Right atrium auricular region (tissue), 2 donors: ENCODE measurements at regions not wholly inside any gene's neighbourhood (a gene's known extent, or its start where the extent isn't known, plus 50 kb on each side); places are given as distances from the start of the nearest gene placed in this dataset.
"Not testable (repeated sequence)": the region's sequence is repeated elsewhere in the genome, so short reads cannot be mapped to it uniquely, and the experiment has no call there.

ENCODE experiments used
- DNase-seq: peaks from one replicate; pipeline ENCODE4 v3.0.0-alpha.2; 2019; ENCODE audit warnings: low spot score
- H3K27ac ChIP-seq, 2 donors: fragments of 200-600 bp; sonication (generic); 1 replicate in 1 of 2; 2 replicates in 1 of 2; pipeline ENCODE4 v1.5.1; 2016 to 2019
- H3K27me3 ChIP-seq, 2 donors: fragments of 200-600 bp; sonication (generic); one replicate each; pipeline versions ENCODE4 v1.5.1 to v1.6.0; 2017 to 2019
- H3K36me3 ChIP-seq: fragments of 200-600 bp; sonication (generic); one replicate; pipeline ENCODE4 v1.5.1; 2016
- H3K4me1 ChIP-seq, 2 donors: fragments of 200-600 bp; sonication (generic); one replicate each; pipeline versions ENCODE4 v1.5.1 to v1.6.0; 2017 to 2019
- H3K4me3 ChIP-seq, 2 donors: fragments of 200-600 bp; sonication (generic); 1 replicate in 1 of 2; 2 replicates in 1 of 2; pipeline ENCODE4 v1.5.1; 2017 to 2019; ENCODE audit warnings: mild to moderate bottlenecking in 1 of 2, moderate library complexity in 1 of 2
- H3K9me3 ChIP-seq, 2 donors: fragments of 200-600 bp; sonication (generic); one replicate each; pipeline ENCODE4 v1.5.1; 2019
- CTCF ChIP-seq, 2 donors: fragments of 200-600 bp; sonication (generic); IDR thresholded peaks; one replicate each; pipeline ENCODE4 v1.5.1; 2019; ENCODE audit warnings: antibody characterized with exemption in 2 of 2

GRCh38 chr12:126963825-126964224 lies 1303.1 kb upstream of the TMEM132C start:
- no peak for TF ChIP-seq CTCF (IDR thresholded peaks at IDR 0.05)
- no peak overlapping the region for H3K4me3 ChIP-seq
- no peak for DNase-seq
- H3K36me3 ChIP-seq, result no peaks in the 10 kb centered on the region
- peaks cover 0 to 4% of the 10 kb centered on the region in 2 donors for H3K9me3 ChIP-seq
- H3K27ac ChIP-seq, result no peak overlapping the region
- H3K4me1 ChIP-seq, result no peaks in the 10 kb centered on the region
- H3K27me3 ChIP-seq, result no peaks in the 10 kb centered on the region

GRCh38 chr12:126966498-126966897 lies 1300.5 kb upstream of the TMEM132C start:
- DNase-seq, result no peak
- H3K27me3 ChIP-seq, result no peaks in the 10 kb centered on the region
- no peaks in the 10 kb centered on the region for H3K4me1 ChIP-seq
- no peaks in the 10 kb centered on the region for H3K36me3 ChIP-seq
- TF ChIP-seq CTCF (IDR thresholded peaks at IDR 0.05), result no peak
- H3K27ac ChIP-seq, result no peak overlapping the region
- peaks cover 0 to 4% of the 10 kb centered on the region in 2 donors for H3K9me3 ChIP-seq
- H3K4me3 ChIP-seq, result no peak overlapping the region

- no peak overlapping the region for H3K27ac ChIP-seq
- H3K27me3 ChIP-seq, result no peaks in the 10 kb centered on the region
- no peaks in the 10 kb centered on the region for H3K4me1 ChIP-seq
- no peaks in the 10 kb centered on the region for H3K36me3 ChIP-seq
- peaks cover 0 to 4% of the 10 kb centered on the region in 2 donors for H3K9me3 ChIP-seq
- no peak for TF ChIP-seq CTCF (IDR thresholded peaks at IDR 0.05)
- DNase-seq, result no peak
- H3K4me3 ChIP-seq, result no peak overlapping the region
Measured at GRCh38 chr12:126967152-126967551, 1299.8 kb upstream of the TMEM132C start.

GRCh38 chr12:126974779-126975178 lies 1292.2 kb upstream of the TMEM132C start:
- H3K27ac ChIP-seq, result no peak overlapping the region
- H3K36me3 ChIP-seq, result no peaks in the 10 kb centered on the region
- no peak for TF ChIP-seq CTCF (IDR thresholded peaks at IDR 0.05)

GRCh38 chr12:126976579-126976978 lies 1290.4 kb upstream of the TMEM132C start:
- no peak for DNase-seq
- H3K4me1 ChIP-seq, result no peaks in the 10 kb centered on the region
- no peaks in the 10 kb centered on the region for H3K27me3 ChIP-seq
- H3K36me3 ChIP-seq, result no peaks in the 10 kb centered on the region
- no peak for TF ChIP-seq CTCF (IDR thresholded peaks at IDR 0.05)
- H3K9me3 ChIP-seq, result no peaks in the 10 kb centered on the region
- H3K27ac ChIP-seq, result no peak overlapping the region
- no peak overlapping the region for H3K4me3 ChIP-seq

More at GRCh38 chr12:126974779-126975178, 1292.2 kb upstream of the TMEM132C start:
- Histone ChIP-seq H3K9me3 (no peaks in the 10 kb centered on the region), H3K4me3 (no peak overlapping the region), H3K4me1 (no peaks in the 10 kb centered on the region), H3K27me3 (no peaks in the 10 kb centered on the region)
- no peak for DNase-seq

- H3K4me1 ChIP-seq, DNase-seq, H3K27me3 ChIP-seq, H3K9me3 ChIP-seq, H3K36me3 ChIP-seq, H3K27ac ChIP-seq, H3K4me3 ChIP-seq: not testable (repeated sequence)
Measured at GRCh38 chr12:126979564-126979963, 1287.4 kb upstream of the TMEM132C start.
